Middle frontal gyrus (tissue), 1 donor: ENCODE measurements at regions not wholly inside any gene's neighbourhood (a gene's known extent, or its start where the extent isn't known, plus 50 kb on each side); places are given as distances from the start of the nearest gene placed in this dataset.

Experiments used
- DNase-seq: peaks from one replicate; pipeline ENCODE4 v3.0.0-alpha.2; 2015; ENCODE audit warnings: low spot score; ENCODE audit errors: extremely low spot score

DNA sequence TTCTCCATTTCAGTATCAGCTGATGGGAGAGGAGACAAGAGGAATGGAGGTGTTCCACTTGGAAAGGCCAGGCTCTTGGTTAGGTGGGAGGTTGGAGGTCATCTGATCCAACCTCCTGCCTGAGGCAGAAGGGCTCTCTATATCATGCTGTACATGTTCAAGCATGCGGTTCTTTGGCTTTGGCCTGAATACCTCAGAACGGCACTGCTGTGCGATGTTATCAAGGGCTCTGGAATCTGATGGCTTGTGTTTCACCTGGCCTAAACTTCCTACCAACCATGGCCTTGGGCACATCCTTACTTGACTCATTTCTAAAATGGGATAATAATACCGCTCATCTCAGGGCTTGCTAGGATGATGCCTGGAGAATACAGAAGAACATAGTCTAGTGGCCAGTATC is 90.1 kb upstream of the FAM169A start:
- no peak for DNase-seq

DNA sequence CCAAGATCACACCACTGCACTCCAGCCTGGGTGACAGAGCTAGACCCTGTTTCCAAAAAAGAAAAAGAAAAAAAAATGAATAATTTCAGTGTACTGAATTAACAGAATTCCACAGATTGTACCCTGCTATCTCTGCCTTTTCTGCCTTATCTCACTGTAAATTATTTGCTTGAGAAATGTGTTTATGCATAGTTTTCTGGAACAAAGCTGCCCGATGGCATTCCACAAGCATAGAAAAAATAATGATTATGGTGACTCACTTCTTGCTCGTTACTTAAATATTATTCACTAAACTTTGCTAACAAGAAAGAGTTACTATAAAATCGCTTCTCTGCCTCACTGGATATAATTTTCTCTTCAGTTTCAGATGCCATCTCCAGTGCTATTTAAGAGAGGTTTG is 88.7 kb upstream of the FAM169A start:
- DNase-seq, result no peak

DNA sequence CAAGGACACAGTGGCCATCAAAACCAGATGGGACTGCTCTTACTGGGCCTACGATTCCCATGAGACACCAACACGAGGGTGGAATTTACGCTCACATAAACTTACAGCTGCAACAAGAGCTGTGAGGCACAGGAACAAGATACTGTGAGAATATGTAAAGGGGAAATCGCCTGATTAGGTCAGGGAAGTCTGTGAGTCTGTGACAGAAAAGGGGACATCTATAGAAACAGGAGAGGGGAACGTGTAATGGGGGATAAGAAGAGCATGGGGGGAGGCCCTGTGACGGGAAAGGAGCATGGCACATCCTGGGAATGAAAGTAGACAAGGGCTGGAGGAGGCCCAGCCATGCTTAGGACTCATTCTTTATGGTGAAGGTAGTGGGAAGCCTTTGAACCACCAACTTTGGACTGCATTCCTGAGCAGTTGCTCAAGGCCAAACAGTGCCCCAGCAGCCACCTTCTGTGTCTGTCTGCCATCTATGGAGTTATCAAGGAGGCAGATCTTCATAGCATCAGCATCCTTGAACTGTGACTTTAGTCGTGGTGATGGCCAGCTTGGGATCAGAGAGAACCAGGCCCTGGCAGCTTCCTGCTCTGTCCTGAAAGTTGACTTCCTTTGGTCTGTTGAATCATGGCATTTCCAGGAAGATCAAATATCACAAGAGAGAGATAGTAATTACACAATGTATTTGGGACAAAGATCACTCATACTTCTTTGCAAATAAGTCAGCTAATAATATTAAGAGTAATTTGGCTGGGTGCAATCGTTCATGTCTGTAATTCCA is 87.9 kb upstream of the FAM169A start:
- no peak for DNase-seq

DNA sequence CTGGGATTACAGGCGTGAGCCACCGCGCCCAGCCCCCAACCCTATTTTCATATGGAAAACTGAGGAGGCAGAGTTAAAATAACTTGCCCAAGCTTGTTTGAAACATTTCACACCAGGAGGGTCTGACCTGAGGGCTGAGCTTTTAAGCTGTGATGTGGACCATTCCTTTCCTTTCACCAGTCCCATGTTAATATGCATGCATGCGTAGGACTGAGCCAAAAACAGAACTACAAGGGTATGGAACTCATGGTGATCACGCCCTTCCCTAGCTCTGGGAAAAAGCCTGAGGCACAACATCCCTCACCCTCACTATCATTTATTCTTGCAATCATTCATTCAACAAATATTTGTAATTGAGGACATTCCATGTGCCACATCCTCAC is 87.4 kb upstream of the FAM169A start:
- DNase-seq, result no peak

DNA sequence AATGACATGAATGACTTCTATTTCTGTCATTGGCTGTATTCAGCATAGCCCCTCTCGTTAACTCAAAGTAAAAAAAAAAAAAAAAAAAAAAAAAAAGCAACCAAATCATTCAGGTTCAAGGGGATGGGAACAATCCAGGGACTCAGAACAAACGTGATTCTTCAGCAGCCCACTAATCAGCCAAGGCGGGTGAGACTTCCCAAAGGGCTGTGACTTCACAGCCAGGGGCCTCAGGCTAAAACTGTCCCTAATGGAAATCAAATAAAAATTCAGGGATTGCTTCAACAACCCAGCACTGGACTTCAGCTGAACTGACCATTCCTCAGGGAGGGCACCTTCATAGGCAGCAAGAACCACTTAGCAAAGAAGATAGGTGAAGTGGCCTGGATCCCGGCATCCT is 86.2 kb upstream of the FAM169A start:
- DNase-seq, result no peak

DNA sequence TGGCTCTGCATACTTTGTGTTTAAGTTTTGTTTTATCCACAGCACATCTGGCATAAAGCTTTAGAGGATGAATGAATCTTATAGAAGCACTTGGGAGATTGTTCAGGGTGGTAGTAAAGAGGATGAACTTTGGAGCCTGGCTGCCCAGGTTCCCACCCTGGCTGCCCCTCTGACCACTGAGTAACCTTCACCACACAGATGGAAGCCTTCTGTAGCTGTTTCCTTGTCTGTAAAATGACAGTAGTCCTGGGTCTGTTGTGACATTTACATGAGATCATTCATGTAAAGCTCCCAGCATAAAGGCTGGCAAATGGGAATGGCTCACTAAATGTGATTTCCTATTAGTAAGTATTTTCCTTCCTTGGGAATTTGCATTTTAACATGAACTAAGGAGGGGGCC is 85.7 kb upstream of the FAM169A start:
- no peak for DNase-seq

DNA sequence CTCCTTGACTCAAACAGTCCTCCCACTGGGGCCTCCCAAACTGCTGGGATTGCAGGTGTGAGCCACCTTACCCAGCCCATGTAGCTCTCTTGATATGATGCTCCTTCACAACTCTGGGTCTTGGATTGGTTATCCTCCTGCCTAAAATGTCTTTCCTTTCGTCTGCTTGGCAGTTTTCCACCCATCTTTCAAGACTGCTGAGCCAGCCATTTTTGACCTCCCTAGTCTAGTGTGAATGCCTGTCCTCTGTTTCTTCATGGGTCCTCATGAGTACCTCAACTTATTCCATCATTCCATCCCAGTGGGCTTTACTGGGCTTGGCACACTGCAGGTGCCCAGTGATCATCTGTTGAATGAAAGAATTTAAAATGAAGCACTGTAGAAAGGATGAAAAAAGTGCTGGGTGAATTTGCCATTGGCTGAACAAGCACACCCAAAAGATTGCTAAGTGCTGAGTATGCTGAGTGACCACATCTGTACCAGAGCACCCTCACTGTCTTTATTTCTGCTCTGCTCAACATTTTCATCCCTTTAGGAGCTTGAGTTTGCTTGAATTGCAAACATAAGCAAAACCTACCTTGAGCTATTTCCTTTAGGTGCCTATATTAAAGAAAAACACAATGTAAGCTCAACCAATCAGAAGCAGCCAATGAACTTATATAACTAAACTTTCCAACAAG is 84.8 kb upstream of the FAM169A start:
- DNase-seq, result no peak

DNA sequence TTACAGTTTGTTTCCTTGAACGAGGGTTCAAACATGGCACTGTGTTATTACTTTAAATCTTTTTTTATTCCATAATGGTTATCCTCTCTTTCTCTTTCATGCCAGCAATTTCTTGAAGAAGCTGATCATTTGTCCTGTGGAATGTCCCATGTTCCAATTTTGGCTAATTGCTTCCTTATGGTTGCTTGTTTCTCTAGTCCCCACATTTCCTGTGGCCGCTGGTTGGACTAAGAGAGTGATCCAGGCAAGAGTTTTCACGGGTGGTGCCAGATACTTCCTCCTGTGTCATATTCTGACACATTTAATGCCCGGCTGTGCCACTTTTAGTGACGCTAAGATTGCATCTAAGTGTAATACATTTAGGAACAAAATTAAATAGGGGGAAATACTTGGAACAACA is 83.8 kb upstream of the FAM169A start:
- no peak for DNase-seq

DNA sequence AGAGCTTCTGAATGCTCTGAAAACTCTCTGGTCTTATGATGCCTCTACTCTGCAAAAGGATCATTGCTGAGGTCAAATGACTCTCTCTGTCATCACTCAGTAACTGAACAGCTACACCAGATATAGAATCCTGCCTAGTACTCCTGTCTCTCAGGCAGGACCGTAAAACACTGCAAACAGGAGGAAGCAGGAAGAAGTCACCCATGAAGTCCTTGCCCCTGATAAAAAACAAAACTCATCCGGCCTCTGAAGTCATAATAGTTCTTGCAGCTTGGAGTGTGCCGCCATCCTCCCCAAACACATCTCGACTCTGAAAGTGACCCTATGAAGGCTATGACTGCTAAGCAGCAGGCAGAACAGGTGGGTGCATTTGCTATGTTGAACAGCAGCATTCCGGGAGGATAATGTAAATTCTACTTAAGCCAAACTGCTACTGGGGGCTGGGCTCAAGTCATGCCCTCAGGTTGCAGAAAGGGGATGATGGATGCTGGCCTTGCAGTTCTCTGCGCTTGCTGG is 81.9 kb upstream of the FAM169A start:
- no peak for DNase-seq

DNA sequence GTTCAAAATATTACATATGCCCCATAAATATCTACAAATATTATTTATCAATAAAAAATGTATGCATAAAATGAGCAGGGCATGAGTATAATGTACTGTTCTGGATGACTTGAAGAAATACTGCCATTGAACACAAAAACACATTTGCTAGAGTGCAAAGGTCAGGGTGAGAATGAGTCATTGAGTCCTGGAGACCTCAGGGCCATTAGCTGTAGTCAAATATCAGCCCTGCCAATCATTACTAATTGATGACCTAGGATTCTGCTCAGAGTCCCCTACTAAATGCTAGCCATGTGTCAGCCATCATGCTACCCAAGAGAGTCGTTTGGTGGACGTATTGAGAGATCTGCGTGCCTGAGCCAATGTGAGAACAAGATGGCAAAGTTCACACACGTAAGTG is 80.3 kb upstream of the FAM169A start:
- DNase-seq, result no peak

DNA sequence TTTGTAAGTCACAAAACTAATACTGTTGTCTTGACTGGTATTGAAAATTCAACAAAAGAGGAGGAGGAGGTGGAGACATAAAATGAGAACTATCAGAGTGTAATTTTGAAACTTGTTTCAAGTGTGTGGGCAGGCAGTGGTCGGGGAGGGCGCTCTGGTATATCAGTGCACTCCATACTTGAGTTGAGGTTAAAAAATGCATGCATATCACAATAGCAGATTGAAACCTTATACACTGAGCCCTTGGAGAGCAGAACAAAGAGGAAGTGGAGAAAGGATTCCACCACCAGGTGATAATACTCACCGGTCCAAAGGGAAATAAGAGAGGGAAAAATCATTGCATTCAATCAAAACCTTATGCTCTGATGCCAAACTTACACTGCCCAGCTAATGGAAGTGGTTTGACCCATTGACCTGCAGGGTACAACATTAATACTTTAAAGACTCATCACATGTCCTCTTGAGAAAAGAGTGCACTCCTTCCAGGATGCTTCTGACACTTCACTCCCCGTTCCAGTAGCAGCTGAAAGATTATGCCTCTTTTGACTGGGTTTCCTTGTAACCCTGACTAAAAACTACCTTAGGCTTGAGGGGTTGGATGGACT is 79.5 kb upstream of the FAM169A start:
- DNase-seq, result no peak

DNA sequence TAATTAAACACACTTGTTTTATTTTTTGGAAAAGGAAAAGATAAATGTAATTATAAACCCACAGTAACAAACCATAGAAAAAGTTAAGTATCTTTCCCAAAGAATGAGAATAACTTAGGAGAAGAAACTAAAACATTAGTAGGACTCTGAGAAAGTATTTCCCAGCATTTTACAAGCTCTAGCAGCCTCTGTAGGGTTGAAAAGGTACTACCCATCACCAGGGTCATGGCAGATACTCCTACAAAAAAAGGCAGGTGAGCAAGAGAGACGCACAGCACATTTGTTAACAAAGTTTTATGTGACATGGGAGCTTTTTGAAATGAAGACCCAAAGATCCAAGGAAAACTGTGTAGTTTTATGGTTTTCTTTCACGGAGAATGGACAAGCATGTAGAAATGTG is 77.7 kb upstream of the FAM169A start:
- DNase-seq, result no peak

DNA sequence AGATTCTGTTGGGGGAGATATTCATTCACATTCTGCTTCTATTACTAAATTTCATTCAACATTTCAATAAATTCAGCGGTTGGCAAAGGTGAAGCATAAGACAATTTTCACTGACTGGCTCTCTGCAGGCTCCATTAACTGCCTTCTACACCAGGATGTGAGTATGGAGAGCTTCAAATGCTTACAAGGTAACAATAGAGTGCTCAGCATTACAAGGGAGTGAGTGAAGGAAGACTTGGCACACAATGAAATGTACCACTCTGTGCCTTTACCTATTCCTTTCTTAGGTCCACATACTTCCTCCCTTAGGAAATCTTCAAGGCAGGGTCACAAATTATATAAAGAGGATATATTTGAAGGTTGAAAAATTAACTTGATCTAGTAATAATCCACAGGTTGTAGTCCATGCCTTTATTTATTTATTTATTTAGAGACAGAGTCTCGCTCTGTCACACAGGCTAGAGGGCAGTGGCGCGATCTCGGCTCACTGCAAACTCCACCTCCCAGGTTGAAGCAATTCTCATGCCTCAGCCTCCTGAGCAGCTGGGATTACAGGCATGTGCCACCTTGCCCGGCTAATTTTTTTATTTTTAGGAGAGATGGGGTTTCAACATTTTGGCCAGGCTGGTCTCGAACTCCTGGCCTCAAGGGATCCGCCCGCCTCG is 76.6 kb upstream of the FAM169A start:
- no peak for DNase-seq

DNA sequence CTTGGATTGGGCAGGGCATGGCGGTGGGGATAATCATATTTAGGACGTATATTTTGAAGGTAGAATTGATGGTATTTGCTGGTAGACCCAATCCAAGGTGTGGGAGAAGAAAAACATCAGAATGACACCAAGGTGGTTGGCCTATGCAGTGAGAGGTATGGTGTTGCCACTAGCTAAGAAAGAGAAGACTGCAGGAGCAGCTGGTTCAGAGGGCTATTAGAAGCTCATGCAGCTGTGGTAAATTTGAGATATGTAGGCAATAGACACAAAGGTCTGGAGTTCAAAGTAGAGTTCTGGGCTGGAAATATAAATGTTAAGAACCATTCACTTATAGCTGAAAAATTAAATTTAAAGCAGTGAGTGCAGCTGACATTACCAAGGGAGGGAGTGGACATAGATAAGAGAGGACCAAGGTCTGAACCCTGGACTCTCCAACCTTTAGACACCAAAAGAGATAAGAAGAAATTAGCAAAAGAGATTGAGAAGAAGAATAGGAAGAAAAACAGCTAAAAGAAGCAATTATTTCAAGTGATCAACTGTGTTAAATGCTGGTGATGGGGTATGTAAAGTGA is 74.7 kb upstream of the FAM169A start:
- no peak for DNase-seq

DNA sequence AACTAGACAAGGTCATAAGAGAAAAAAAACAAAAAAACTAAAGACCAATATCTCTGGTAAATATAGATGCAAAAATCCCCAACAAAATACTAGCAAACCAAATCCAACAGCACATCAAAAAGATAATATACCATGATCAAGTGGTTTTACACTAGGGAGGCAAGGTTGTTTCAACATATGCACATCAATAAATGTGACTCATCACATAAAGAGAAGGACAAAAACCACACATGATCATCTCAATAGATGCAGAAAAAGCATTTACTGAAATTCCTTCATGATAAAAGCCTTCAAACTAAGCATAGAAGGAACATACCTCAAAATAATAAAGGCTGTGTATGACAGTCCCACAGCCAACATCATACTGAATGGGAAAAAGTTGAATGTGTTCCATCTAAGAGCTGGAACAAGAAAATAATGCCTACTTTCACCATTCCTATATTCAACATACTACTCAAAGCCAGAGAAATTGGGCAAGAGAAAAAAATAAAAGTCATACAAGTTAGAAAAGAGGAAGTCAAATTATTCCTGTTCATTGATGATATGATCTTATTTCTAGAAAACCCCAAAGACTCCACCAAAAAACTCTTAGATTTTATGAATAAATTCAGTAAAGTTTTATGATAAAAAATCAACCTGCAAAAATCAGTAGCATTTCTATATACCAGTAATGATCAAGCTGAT is 72.2 kb upstream of the FAM169A start:
- DNase-seq, result no peak

DNA sequence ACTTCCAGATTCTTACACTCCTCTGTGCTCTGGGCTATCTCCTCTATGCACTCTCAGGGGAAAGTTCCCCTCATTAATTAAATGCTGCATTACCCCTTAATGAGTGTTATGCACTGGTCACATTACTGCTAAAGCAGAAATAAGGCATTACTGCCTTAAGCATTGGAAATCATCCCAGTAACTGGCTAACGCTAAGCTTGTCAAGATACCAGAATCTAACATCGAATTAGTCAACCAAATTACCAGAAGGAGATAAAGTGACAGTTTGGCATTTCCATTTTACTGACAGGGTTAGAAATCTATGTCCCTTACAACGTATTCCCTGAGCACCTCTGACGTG is 69.5 kb upstream of the FAM169A start:
- no peak for DNase-seq

DNA sequence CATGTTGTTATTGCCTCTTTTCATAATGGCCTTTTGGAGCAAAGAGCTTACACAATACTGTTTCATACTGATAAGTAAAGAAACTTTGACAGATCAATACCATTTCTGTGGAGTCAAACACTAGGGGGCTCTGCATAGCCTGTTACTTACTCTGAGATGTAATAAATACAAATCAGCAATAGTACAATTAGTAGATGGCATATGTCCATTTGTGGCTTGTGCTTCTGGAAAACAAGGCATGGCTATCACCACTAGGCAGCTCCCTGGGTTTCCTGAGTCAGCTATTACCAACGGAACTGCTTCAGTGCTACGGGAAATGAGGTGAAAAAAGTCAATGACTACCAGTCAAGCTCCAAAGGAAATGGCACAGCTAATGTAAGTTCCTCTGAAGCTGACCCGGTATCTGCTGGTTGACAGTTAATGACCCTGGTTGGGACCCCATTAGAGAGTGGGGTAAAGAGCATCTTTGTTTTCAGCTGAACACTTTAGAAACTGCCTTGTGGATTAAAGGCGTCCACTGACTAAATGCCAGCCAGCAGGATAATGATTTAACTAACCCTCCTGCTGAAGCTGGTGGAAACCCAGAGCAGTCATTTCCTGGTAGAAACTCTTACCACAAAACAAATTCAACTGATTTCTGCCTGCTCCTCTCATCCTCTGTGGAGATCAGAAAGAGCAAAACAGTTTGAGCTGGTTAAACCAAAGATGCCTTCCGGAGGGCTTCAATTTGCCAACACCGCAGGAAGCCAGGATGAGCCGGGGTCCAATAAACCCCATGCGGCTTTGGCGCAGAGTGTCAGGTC is 69.0 kb upstream of the FAM169A start:
- no peak for DNase-seq

DNA sequence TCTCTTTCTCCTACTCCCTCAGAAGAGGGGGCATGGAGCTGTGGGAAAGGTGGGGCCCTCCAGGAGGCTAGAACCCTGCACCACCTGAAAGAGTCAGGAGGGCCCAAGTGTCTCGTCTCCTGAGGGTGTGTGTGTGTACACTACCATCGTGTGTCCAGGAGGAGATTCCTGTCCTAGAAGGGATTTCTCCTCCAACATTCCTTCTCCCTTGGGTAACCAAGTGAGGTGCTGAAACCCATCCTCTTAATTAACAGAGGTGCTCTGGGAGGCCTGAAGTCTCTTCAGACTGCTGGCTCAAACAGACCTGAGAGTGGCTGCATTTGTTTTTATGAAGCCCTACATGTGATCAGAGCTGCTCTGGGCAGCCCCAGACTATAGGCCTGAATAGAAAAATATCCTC is 61.1 kb upstream of the FAM169A start:
- no peak for DNase-seq

DNA sequence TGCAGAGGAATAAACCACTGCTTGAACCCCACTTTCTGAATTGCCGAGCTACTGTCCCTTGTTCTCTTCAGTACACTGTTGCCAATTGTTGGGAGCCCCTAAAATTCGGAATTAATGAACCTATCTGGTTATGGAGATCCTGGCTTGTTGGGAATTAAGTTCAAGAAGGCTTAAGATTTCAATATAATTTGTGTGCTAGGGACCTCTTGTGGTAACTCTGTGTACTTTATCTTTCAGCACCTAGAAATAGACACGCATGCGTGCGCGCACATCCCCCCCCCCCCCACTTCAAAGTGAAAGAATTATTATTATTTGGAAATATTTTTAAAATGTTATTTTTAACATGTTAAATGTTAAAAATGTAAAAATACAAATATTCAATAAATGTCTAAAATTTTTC is 53.3 kb upstream of the FAM169A start:
- peak; percentile 43 for DNase-seq

DNA sequence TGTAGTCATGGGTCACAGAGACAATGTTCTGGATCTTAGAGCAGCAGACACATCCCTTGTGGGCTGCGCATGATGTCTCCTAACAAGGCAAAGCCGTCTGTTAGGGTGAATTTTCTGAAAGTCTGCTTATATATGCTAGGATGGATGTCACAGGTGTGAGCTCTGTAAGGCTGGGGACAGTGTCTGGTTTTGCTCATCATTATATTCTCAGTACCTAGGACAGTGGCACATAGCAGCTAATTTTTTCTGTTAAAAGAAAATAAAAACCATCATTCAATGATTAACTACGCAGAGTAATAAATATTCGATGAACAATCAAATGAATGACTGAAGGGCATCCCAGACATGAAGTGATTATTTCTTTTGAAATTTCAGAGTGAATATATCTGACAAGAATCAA is 52.9 kb upstream of the FAM169A start:
- no peak for DNase-seq
